Natural killer cell (primary cell): ENCODE measurements at regions not wholly inside any gene's neighbourhood (a gene's known extent, or its start where the extent isn't known, plus 50 kb on each side); places are given as distances from the start of the nearest gene placed in this dataset.

Experiments used
- ATAC-seq, 3 donors: fragments of 150-1000 bp in 2 of 3; fragments of 200-7000 bp in 1 of 3; cut with Tn5 transposase; 1 replicate in 1 of 3; 2 replicates in 2 of 3; pipeline ENCODE4 v1.10.0; 2021; ENCODE audit warnings: mild to moderate bottlenecking in 2 of 3, moderate library complexity in 2 of 3
- DNase-seq, 2 donors: peaks; one replicate each; pipeline versions ENCODE4 v3.0.0 to v3.0.0-alpha.2; 2013 to 2021; ENCODE audit warnings: mixed read lengths in 1 of 2
- H3K27ac ChIP-seq: one replicate; pipeline ENCODE4 v1.5.1; 2013; ENCODE audit warnings: mild to moderate bottlenecking, low read length
- H3K27me3 ChIP-seq: one replicate; pipeline ENCODE4 v1.6.1; 2013; ENCODE audit warnings: low read length; ENCODE audit not compliant: control insufficient read depth, insufficient read depth
- H3K36me3 ChIP-seq: one replicate; pipeline ENCODE4 v1.6.1; 2013; ENCODE audit warnings: low read length; ENCODE audit not compliant: control insufficient read depth, insufficient read depth
- H3K4me1 ChIP-seq: one replicate; pipeline ENCODE4 v1.6.1; 2013; ENCODE audit warnings: low read length; ENCODE audit not compliant: control insufficient read depth, insufficient read depth
- H3K4me3 ChIP-seq: one replicate; pipeline ENCODE4 v1.5.1; 2013; ENCODE audit warnings: low read length
- H3K9me3 ChIP-seq: one replicate; pipeline ENCODE4 v1.6.1; 2013; ENCODE audit warnings: low read length; ENCODE audit not compliant: control insufficient read depth, insufficient read depth
- H3K27ac Mint-ChIP-seq, 2 donors: one replicate each; pipeline ENCODE4 v1.8.0; 2022; ENCODE audit warnings: mild to moderate bottlenecking in 2 of 2, mixed read lengths in 2 of 2, moderate library complexity in 1 of 2
- H3K27me3 Mint-ChIP-seq, 2 donors: one replicate each; pipeline ENCODE4 v1.8.0; 2022; ENCODE audit warnings: low read depth in 2 of 2, mixed read lengths in 2 of 2
- H3K36me3 Mint-ChIP-seq: one replicate; pipeline ENCODE4 v1.8.0; 2022; ENCODE audit warnings: mixed read lengths
- H3K4me1 Mint-ChIP-seq, 2 donors: one replicate each; pipeline ENCODE4 v1.8.0; 2022; ENCODE audit warnings: mixed read lengths in 2 of 2
- H3K4me3 Mint-ChIP-seq: one replicate; pipeline ENCODE4 v1.8.0; 2022; ENCODE audit warnings: mild to moderate bottlenecking, moderate library complexity, mixed read lengths
- H3K9me3 Mint-ChIP-seq, 2 donors: one replicate each; pipeline ENCODE4 v1.8.0; 2022; ENCODE audit warnings: mixed read lengths in 2 of 2
- CTCF ChIP-seq: fragments of 200-600 bp; IDR thresholded peaks from one replicate; pipeline ENCODE4 v1.8.0; 2022; ENCODE audit warnings: antibody characterized with exemption
- WGBS: methylation state at CpG from one replicate; pipeline ENCODE4 v1.1.7; 2013; ENCODE audit warnings: missing lambda C conversion rate; ENCODE audit not compliant: insufficient coverage; 5-methylcytosine and 5-hydroxymethylcytosine counted together
- intact Hi-C: fragments of 100-400 bp; cut with micrococcal nuclease; formaldehyde crosslinking; loops from one replicate; pipeline ENCODE4 v1.14.2; 2022

GRCh38 chr6:113522376-113522775, 334.8 kb upstream of the MARCKS start:
- intact Hi-C loops = no loop called here
- H3K9me3 Mint-ChIP-seq = peaks cover 4 to 9% of the 10 kb centered on the region in 2 donors
- TF ChIP-seq CTCF = no peak
- H3K4me1 Mint-ChIP-seq = no peaks in the 10 kb centered on the region
- H3K27me3 ChIP-seq = no peaks in the 10 kb centered on the region
- DNase-seq = no peak
- H3K27ac ChIP-seq = no peak overlapping the region
- H3K27me3 Mint-ChIP-seq = no peaks in the 10 kb centered on the region
- H3K4me1 ChIP-seq = no peaks in the 10 kb centered on the region
- no peak overlapping the region for H3K4me3 ChIP-seq
- 92% methylated on average over 1 of the region's 1 CpG for WGBS
- no peak for ATAC-seq
- H3K27ac Mint-ChIP-seq = no peak overlapping the region
- no peak overlapping the region for H3K4me3 Mint-ChIP-seq
- no peaks in the 10 kb centered on the region for H3K36me3 ChIP-seq
- no peaks in the 10 kb centered on the region for H3K9me3 ChIP-seq
- no peaks in the 10 kb centered on the region for H3K36me3 Mint-ChIP-seq

GRCh38 chr6:113524826-113525225, 332.3 kb upstream of the MARCKS start:
- TF ChIP-seq CTCF = no peak
- H3K27ac Mint-ChIP-seq = no peak overlapping the region
- DNase-seq (no peak), ATAC-seq (no peak)
- Histone ChIP-seq H3K9me3 (no peaks in the 10 kb centered on the region), H3K4me3 (no peak overlapping the region), H3K36me3 (no peaks in the 10 kb centered on the region), H3K27me3 (no peaks in the 10 kb centered on the region), H3K4me1 (no peaks in the 10 kb centered on the region), H3K27ac (no peak overlapping the region)
- peaks cover 4 to 11% of the 10 kb centered on the region in 2 donors for H3K9me3 Mint-ChIP-seq
- WGBS = 88% methylated on average over 1 of the region's 1 CpG
- no peaks in the 10 kb centered on the region for H3K4me1 Mint-ChIP-seq
- intact Hi-C loops = no loop called here
- H3K4me3 Mint-ChIP-seq = no peak overlapping the region
- no peaks in the 10 kb centered on the region for H3K27me3 Mint-ChIP-seq
- H3K36me3 Mint-ChIP-seq = no peaks in the 10 kb centered on the region

DNA sequence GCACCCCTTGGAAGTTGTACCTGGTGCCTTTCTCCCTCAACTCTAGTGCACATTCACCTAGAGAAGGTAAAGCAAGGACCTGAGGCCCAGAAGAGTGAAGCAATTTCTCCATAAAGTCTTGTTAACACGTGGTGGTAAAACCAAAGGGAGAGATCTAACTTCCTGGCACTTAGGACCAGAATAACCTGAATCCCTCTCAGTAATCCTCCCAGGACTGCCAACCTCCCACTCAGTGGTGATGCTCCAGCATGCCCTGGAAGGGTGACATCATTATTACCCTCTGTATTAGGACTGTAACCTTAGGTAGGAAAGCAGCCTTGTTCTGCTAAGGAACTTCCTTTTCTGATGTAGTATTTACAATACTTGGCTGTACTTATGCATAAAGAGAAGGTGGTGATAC, 330.6 kb upstream of the MARCKS start:
- intact Hi-C loops = no loop called here
- WGBS = 94% methylated on average over 1 of the region's 1 CpG
- no peaks in the 10 kb centered on the region for H3K27me3 Mint-ChIP-seq

More for the DNA sequence above, 330.6 kb upstream of the MARCKS start:
- ATAC-seq = no peak
- DNase-seq = no peak
- H3K9me3 ChIP-seq = no peaks in the 10 kb centered on the region
- H3K27ac Mint-ChIP-seq = no peak overlapping the region
- no peaks in the 10 kb centered on the region for H3K27me3 ChIP-seq
- no peak overlapping the region for H3K4me3 Mint-ChIP-seq
- no peaks in the 10 kb centered on the region for H3K4me1 ChIP-seq
- no peaks in the 10 kb centered on the region for H3K4me1 Mint-ChIP-seq
- no peaks in the 10 kb centered on the region for H3K36me3 ChIP-seq
- no peaks in the 10 kb centered on the region for H3K36me3 Mint-ChIP-seq
- no peak overlapping the region for H3K4me3 ChIP-seq
- no peak for TF ChIP-seq CTCF
- H3K9me3 Mint-ChIP-seq = peaks cover 4 to 11% of the 10 kb centered on the region in 2 donors
- H3K27ac ChIP-seq = no peak overlapping the region
